Keratinocyte (primary cell): ENCODE measurements at regions not wholly inside any gene's neighbourhood (a gene's known extent, or its start where the extent isn't known, plus 50 kb on each side); places are given as distances from the start of the nearest gene placed in this dataset.
"Not testable (repeated sequence)": the region's sequence is repeated elsewhere in the genome, so short reads cannot be mapped to it uniquely, and the experiment has no call there.

Experiments used
- DNase-seq: peaks from one replicate; pipeline ENCODE4 v3.0.0-alpha.2; 2011; ENCODE audit warnings: low read depth, missing footprints, low spot score
- FAIRE-seq: peaks from 2 replicates; lab custom pipeline; 2011; peaks lifted over from hg19 to GRCh38; lab: Jason Lieb, UNC
- H2AFZ ChIP-seq: 2 replicates; pipeline ENCODE4 v1.6.0; 2012; ENCODE audit warnings: low read length, control low read depth, inconsistent platforms; ENCODE audit not compliant: control insufficient read depth
- H3K27ac ChIP-seq: 2 replicates; pipeline ENCODE4 v1.5.1; 2011; ENCODE audit warnings: low read length; ENCODE audit not compliant: control insufficient read depth, insufficient read depth
- H3K27me3 ChIP-seq: 3 replicates; pipeline ENCODE4 v1.6.0; 2011; ENCODE audit warnings: low read length; ENCODE audit not compliant: control insufficient read depth, insufficient read depth; ENCODE audit errors: extremely low read depth
- H3K36me3 ChIP-seq, 2 experiments: 2 replicates in 1 of 2; 3 replicates in 1 of 2; pipeline ENCODE4 v1.5.1; 2011; ENCODE audit warnings: low read length in 2 of 2, mild to moderate bottlenecking in 1 of 2; ENCODE audit not compliant: control insufficient read depth in 2 of 2, insufficient read depth in 2 of 2; ENCODE audit errors: extremely low read depth in 1 of 2
- H3K4me1 ChIP-seq: 3 replicates; pipeline ENCODE4 v1.5.1; 2011; ENCODE audit warnings: low read length; ENCODE audit not compliant: control insufficient read depth, insufficient read depth; ENCODE audit errors: extremely low read depth
- H3K4me2 ChIP-seq: 3 replicates; pipeline ENCODE4 v1.6.0; 2011; ENCODE audit warnings: low read depth, low read length; ENCODE audit not compliant: control insufficient read depth, insufficient read depth; ENCODE audit errors: extremely low read depth
- H3K4me3 ChIP-seq, 3 experiments: fragments of 200-600 bp in 1 of 3; sonication (generic) in 1 of 3; 2 replicates in 2 of 3; 3 replicates in 1 of 3; pipeline ENCODE4 v1.5.1; 2011 to 2016; ENCODE audit warnings: low read length in 3 of 3, mild to moderate bottlenecking in 3 of 3, control low read depth in 2 of 3, inconsistent platforms in 1 of 3, low read depth in 1 of 3, mixed read lengths in 1 of 3, mixed run types in 1 of 3, moderate library complexity in 1 of 3; ENCODE audit not compliant: control insufficient read depth in 2 of 3, insufficient read depth in 2 of 3; ENCODE audit errors: extremely low read depth in 1 of 3
- H3K79me2 ChIP-seq: 2 replicates; pipeline ENCODE4 v1.6.0; 2012; ENCODE audit warnings: low read length; ENCODE audit not compliant: control insufficient read depth, insufficient read depth
- H3K9ac ChIP-seq: 3 replicates; pipeline ENCODE4 v1.6.0; 2011; ENCODE audit warnings: low read length; ENCODE audit not compliant: control insufficient read depth, insufficient read depth; ENCODE audit errors: extremely low read depth
- H3K9me1 ChIP-seq: 3 replicates; pipeline ENCODE4 v1.6.0; 2011; ENCODE audit warnings: low read length; ENCODE audit not compliant: control insufficient read depth, insufficient read depth; ENCODE audit errors: extremely low read depth
- H3K9me3 ChIP-seq: 2 replicates; pipeline ENCODE4 v1.5.1; 2012; ENCODE audit warnings: low read depth, low read length; ENCODE audit not compliant: control insufficient read depth
- H4K20me1 ChIP-seq: 3 replicates; pipeline ENCODE4 v1.6.0; 2011; ENCODE audit warnings: low read length; ENCODE audit not compliant: control insufficient read depth, insufficient read depth; ENCODE audit errors: extremely low read depth
- EZH2 ChIP-seq: IDR thresholded peaks from one replicate; pipeline ENCODE4 v1.6.1; 2012; ENCODE audit warnings: inconsistent platforms, mild to moderate bottlenecking, low read length, moderate library complexity
- dilution Hi-C: fragments of 300-500 bp; cut with MboI; formaldehyde crosslinking; loops from one replicate; pipeline ENCODE4 v1.7.0; 2020; ENCODE audit warnings: low sequenced_read_pairs; ENCODE audit not compliant: extremely low pct_ligation_motif_present
- TF ChIP-seq, protein P1 (sequence below), 3 experiments: IDR thresholded peaks in 1 of 3; conservative IDR thresholded peaks in 1 of 3; optimal IDR thresholded peaks in 1 of 3; 2 replicates in 2 of 3; 3 replicates in 1 of 3; pipeline versions ENCODE3 to v1.5.1; 2011; ENCODE audit warnings: low read length in 3 of 3, mild to moderate bottlenecking in 3 of 3, moderate library complexity in 2 of 3, control low read depth in 1 of 3, inconsistent platforms in 1 of 3; ENCODE audit not compliant: insufficient read depth in 2 of 3; ENCODE audit errors: extremely low read depth in 1 of 3

- Histone ChIP-seq H3K79me2 (no peaks in the 10 kb centered on the region), H4K20me1 (no peaks in the 10 kb centered on the region), H3K4me2 (no peak overlapping the region), H3K4me3 (no peak overlapping the region), H3K27ac (no peak overlapping the region), H3K4me1 (no peaks in the 10 kb centered on the region), H3K36me3 (no peaks in the 10 kb centered on the region), H3K9me3 (no peaks in the 10 kb centered on the region), H3K9ac (no peak overlapping the region), H3K27me3 (no peaks in the 10 kb centered on the region), H2AFZ (no peak overlapping the region), H3K9me1 (no peaks in the 10 kb centered on the region)
- DNase-seq, result no peak
- dilution Hi-C loops, result no loop called here
- no peak for FAIRE-seq
- TF ChIP-seq, protein P1, sequence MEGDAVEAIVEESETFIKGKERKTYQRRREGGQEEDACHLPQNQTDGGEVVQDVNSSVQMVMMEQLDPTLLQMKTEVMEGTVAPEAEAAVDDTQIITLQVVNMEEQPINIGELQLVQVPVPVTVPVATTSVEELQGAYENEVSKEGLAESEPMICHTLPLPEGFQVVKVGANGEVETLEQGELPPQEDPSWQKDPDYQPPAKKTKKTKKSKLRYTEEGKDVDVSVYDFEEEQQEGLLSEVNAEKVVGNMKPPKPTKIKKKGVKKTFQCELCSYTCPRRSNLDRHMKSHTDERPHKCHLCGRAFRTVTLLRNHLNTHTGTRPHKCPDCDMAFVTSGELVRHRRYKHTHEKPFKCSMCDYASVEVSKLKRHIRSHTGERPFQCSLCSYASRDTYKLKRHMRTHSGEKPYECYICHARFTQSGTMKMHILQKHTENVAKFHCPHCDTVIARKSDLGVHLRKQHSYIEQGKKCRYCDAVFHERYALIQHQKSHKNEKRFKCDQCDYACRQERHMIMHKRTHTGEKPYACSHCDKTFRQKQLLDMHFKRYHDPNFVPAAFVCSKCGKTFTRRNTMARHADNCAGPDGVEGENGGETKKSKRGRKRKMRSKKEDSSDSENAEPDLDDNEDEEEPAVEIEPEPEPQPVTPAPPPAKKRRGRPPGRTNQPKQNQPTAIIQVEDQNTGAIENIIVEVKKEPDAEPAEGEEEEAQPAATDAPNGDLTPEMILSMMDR (optimal IDR thresholded peaks at IDR 0.05 in 1 of 3, IDR thresholded peaks at IDR 0.05 in 1 of 3, conservative IDR thresholded peaks at IDR 0.05 in 1 of 3; ENCODE audit: extremely low read depth in 1 of 3, insufficient read depth in 2 of 3, low read length in 3 of 3), result no peak
- no peak for TF ChIP-seq EZH2
Measured at GRCh38 chr18:47373465-47373864, 122.0 kb upstream of the SKOR2 start.

DNA sequence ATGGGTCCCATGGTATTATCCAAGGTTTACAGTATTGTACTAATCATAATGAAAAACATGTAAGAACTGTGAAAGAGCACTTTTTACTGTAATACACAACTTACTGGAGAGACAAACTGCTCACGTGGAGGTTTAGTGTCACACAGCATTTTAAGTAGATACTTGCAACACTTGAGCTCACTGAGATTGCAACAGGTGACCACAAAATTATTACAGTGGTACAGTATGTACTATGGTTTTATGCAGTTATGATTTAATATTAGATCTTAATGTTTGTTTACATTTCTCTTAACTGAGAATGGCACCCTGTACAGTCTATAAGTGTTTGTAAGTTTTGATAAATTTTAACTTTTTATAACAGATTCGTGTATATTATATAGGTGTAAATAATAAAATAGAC, 118.6 kb upstream of the SKOR2 start:
- Histone ChIP-seq H3K9me1 (no peaks in the 10 kb centered on the region), H3K79me2 (no peaks in the 10 kb centered on the region), H2AFZ (no peak overlapping the region), H3K4me3 (no peak overlapping the region), H3K27me3 (no peaks in the 10 kb centered on the region), H3K27ac (no peak overlapping the region), H3K9ac (no peak overlapping the region), H3K36me3 (no peaks in the 10 kb centered on the region), H4K20me1 (no peaks in the 10 kb centered on the region), H3K4me1 (no peaks in the 10 kb centered on the region), H3K4me2 (no peak overlapping the region), H3K9me3 (no peaks in the 10 kb centered on the region)
- FAIRE-seq (no peak), DNase-seq (no peak)
- TF ChIP-seq, protein P1 (optimal IDR thresholded peaks at IDR 0.05 in 1 of 3, IDR thresholded peaks at IDR 0.05 in 1 of 3, conservative IDR thresholded peaks at IDR 0.05 in 1 of 3; ENCODE audit: extremely low read depth in 1 of 3, insufficient read depth in 2 of 3, low read length in 3 of 3), result no peak
- TF ChIP-seq EZH2, result no peak
- dilution Hi-C loops, result no loop called here

GRCh38 chr18:47354061-47354460, 102.6 kb upstream of the SKOR2 start:
- H3K36me3 ChIP-seq, H3K79me2 ChIP-seq, H3K9ac ChIP-seq, H2AFZ ChIP-seq, H3K27ac ChIP-seq, H4K20me1 ChIP-seq, H3K4me2 ChIP-seq, FAIRE-seq, dilution Hi-C loops, H3K27me3 ChIP-seq, H3K9me3 ChIP-seq, H3K4me3 ChIP-seq, H3K9me1 ChIP-seq, DNase-seq, H3K4me1 ChIP-seq: not testable (repeated sequence)
